Pons (tissue), 1 donor: ENCODE measurements at regions not wholly inside any gene's neighbourhood (a gene's known extent, or its start where the extent isn't known, plus 50 kb on each side); places are given as distances from the start of the nearest gene placed in this dataset.
A peak's percentile ranks its signal among the peaks of the same experiment; 100 is the strongest.
"Not testable (repeated sequence)": the region's sequence is repeated elsewhere in the genome, so short reads cannot be mapped to it uniquely, and the experiment has no call there.

Experiments used
- DNase-seq: peaks from one replicate; pipeline ENCODE4 v3.0.0-alpha.2; 2016; ENCODE audit warnings: low spot score

DNA sequence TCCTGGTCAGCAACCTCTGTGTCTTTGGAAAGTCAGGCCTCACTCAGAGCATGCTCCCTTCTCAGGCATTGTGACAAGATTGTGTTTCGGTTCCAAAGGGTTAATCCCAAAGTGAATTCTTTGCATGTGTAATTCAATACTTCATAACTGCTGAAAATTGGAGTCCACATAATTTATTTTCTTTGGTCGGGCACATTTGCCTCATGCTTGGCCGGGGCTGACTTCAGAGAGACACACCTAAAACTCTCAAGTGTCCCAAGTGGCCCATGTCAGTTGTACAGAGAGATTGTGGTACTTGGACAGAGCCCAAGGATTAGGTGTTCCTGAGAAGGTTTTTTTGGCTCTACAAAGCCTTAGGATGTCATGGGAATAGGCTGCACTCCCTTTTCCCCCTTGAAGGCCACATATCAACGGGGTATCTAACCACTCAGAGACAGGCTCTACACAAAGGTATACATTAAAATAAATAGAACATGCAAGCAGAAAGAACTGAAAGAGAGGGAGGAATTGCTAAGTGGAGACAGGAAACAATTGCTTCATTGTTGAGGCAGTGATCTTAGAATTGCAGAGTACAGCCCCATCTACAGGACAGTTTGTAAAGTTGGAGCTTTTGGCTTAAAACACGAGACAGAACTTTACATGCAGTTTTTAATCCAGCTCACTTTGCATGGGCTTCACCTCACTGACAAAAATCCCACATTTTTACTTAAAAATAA, 1232.3 kb upstream of the ZEB2 start:
- DNase-seq, result peak; percentile 96

DNA sequence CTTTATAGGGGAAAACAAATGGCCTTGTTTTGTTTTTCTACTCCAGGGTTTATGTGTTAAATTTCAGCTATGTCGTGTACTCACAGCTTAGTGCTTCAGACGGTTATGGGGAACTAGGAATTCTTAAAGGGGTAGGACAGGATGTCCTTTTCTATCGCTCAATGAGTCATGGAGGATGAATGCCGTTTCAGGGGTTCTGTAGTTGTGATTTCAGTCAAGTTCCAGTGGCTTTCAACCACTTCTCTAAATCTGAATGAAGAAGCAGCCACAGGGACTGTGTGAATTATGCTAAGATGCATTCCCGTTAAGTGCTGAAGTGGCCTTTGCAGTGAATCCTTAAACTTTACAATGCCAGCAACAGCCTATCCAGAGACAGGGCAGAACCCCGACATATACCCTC, 1231.7 kb upstream of the ZEB2 start:
- peak; percentile 83 for DNase-seq

DNA sequence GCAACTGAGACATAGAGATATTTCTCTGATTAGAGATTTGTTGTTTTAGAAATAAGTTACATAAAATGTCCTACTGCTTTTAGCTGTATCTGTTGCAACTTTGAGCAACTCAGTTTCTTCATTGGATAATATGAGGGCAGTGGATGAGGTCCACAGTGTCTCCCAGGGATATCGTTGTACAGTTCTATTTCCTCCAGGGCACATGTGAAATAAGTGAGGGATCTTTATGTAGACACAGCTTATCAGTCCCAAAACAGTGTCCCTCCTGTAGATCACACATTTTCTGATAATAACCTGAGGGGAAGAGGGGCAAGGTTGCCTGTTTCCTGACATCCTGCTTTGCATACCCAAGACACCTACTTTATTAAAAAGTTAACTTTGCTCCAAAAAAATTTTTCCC, 1231.2 kb upstream of the ZEB2 start:
- peak; percentile 25 for DNase-seq

DNA sequence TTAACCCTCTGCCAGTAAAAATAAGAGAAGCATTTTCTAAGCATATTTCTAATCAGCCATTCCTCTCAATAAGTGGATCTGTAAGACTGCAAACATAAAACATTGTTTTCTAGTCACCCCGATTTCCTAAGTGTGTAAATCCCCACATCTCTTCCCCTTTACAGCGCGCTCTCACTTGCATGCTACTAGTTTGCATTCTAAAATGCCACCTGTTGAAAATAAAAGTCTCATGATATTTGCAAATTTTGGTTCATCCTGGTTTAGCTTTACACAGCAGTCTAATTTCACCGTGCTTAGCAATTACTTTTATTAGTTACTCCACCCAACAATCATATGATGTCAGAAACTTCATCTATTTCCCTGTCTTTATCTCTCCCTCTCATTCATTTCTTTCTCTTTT, 1230.7 kb upstream of the ZEB2 start:
- DNase-seq, result no peak

DNA sequence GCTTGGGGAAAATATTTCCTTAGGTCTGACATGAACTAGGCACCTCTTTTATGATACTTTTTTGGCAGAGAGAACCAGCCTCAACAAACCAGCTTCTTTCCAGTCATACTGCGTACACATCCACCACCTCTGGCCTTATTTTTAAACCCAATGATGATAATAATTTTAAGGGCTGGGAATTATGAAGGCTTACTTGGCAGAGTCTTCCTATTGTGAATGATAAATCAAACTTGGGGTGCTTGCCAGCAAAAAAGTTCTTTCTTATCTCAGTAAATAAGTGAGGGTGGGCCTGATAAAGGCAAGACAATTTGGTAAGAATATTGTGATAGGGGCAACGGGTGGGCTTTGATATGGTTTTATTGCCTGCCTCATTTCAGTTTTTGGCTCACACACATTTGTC, 1230.2 kb upstream of the ZEB2 start:
- no peak for DNase-seq

DNA sequence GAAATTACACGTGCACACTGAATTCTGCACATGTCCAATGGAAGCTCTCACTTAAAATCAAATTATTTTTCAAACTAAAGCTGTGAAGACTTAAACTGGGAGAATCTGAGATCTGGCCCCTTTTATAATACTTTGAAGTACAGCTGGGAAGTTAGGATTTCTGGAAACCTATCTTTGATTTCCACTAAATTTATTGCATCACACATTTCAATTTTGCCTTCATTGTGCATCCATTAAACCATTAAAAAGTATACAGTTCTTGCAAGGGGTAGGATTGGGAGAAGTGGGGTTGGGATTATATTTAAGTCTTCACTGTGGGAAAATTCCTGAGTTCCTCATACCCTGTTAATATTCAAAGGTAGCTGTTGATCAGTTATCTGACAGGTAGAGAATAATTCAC, 1229.6 kb upstream of the ZEB2 start:
- no peak for DNase-seq

DNA sequence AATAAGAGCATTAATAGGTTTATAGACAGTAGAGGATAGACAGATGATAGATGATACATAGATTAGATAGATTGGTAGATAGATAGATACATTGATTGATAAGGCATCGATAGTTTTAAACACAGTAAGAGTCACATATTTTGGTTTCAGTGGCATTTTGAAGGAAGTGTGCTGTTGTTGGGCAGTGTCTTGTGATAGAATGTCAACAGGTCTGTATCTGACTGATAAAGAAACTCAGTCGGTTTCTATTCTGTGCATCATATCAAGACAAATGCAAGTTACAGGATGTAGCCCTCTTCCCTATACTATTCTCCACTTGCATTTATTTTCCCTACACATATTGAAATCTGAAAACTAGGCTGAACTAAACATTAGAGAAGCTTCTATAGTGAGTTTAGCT, 1229.0 kb upstream of the ZEB2 start:
- DNase-seq, result no peak

DNA sequence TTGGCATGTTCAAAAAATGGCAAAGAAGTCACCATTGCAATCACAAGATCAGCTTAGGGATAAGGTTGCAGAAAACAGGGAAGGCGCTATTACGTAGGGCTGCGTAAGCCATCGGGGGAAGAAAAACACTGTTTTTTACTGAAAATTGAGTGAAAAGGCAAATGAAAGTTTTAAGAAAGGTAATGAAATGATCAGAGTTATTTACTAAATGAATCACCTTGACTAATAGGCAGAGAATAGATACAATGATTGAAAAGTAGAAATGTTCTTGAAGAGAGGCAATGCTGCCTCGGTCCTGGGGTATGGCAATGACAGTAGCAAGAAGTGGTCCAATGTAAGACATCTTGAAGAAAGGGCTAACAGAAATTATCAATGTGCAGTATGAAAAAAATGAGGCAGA, 1227.8 kb upstream of the ZEB2 start:
- no peak for DNase-seq

DNA sequence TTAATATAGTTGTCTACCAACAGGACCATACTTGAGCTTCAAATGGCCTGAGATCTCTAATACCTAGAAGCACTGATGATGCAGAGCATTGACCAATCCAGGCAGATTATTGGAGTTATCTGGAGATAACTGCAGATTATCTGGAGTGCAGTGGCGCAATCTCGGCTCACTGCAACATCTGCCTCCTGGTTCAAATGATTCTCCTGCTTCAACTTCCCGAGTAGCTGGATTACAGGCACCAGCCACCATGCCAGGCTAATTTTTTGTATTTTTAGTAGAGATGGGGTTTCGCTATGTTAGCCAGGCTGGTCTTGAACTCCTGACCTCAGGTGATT, 1225.4 kb upstream of the ZEB2 start:
- DNase-seq, result not testable (repeated sequence)

DNA sequence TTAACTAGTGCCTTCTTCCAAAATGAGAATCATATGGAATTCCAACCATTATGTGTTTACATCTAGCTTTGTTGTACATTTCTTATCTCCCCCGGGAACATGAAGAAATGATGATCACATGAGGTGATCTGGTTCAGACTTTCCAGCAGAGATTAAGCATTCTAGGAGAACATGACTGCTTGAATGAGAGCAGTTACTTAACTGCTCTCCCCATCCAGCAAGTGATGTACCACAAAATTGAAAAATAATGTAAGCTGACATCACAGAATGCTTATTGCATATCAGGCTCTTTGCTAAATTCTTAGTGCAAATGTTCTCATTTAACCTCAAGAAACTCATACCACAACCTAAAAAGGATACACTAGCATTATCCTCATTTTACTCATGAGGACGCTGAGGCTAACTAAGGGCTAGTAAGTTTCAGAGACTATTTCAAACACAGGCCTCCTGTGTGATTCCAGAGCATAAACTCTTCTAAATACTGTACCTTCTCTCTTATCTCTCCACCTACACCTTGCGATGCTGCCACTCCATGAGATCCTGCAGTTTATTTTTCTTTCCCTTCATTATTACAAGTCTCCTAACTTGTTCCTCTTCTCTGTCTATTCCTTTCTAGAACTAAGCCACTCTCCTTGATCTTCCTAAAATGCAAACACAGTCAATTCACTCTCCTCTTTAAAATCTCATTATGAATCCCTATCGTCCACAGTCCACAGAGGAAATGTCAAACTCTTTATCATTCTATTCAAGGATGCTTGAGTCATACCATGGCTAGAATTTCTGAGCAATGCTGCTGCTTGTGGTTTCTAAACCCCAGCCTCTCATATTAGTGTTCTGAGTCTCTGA, 1224.8 kb upstream of the ZEB2 start:
- DNase-seq, result no peak

DNA sequence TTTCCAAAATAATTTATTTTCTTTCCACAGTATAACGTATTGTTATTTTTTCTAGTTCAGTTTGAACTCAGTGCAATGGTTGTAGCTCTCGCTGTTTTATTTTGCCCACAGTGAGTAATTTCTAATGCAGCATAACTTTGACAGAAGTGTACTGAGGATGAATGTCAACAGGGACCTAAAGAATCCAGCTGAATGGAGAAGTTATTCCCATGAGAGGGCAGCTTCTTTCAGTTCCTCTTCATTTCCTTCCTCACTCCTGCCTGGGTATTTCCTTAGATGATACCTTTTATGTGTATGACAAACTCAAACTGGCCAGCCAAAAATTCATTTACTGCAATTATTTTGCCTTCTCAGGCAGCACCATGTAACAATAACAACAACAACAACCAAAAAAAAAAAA, 1223.1 kb upstream of the ZEB2 start:
- DNase-seq, result peak; percentile 60

DNA sequence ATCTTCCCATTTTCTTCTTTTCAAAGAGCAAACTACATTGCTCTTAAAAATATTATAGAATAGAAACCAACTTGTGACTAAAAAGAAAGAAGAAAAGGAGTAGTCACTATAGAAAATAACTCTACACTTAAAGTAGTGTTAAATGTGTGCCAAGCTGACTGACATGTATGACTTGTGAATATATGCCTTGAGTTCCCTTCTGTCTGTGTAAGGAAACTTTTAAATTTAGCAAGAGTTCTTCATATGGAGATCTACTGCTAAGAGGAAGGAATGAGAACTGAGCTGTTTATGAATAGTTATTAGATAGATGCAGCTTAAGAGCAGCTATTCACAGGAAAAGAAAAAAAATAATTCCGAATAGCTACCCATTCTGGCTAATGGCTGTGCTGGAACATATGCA, 1221.7 kb upstream of the ZEB2 start:
- DNase-seq, result no peak

DNA sequence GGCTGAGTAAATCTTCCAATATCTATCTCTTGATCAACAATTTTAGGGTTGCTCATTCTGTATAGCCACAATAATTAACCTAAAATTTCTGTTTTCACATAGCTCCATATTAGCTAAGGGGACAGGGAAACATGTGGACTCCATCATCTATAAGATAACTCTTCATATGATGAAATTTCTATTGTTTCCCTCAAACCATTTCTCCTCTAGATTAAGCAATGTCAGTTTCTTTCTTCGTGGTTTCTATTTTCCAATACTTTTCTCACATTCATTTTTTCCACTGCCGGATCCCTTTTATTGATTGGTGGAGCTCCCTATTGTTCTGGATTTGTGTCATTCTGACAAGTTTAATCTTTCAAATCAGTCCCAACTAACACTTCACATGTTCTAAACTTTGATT, 1221.3 kb upstream of the ZEB2 start:
- no peak for DNase-seq

DNA sequence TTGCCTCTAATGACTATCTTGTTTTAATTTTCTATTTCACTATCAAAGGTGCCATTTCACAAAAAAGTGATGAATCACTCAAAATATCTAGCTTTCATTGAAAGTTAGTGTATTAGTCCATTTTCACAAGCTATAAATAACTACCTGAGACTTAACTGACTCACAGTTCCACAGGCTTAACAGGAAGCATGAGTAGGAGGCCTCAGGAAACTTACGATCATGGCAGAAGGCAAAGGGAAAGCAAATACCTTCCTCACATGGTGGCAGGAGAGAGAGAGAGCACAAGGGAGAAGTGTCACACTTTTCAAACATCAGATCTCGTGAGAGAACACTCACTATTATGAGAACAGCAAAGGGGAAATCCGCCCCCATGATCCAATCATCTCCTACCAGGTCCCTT, 1220.4 kb upstream of the ZEB2 start:
- DNase-seq, result no peak

DNA sequence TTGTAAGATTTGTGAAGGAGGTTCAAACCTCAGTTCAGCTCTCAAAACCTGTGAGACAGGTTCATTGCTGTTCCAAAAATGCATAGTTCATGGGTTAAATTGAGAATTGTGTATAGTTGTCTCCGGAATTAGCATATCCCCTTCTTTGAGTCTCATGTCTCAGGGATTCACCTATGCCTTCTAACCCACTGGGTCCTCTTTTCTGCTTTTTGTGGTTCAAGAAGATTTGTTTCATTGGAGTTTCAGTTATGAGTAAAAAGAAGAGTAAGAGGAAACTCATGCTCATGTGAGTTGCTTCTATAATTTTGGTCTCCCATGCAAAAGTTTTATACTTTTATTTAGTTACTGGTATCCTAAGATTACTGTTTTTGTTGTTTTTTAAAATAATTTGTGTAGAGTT, 1219.8 kb upstream of the ZEB2 start:
- DNase-seq, result no peak

DNA sequence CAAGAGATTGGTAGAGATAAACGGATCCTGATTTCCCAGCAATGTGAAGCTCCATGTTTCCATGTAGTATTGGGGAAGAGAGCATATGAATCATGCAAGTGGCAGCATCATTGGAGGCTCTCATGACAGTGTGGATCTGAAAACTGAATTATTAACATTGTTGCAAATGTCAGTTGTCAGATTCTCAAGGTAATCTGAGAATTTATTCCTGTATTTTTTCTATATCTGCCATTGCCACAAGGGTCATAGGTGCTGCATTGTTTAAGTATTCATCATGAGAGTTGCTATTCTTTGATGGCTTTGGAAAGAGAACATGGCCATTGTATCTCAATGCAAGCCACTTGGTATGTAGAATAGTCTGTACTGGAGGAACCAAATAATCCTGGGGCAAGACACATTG, 1217.0 kb upstream of the ZEB2 start:
- DNase-seq, result no peak

DNA sequence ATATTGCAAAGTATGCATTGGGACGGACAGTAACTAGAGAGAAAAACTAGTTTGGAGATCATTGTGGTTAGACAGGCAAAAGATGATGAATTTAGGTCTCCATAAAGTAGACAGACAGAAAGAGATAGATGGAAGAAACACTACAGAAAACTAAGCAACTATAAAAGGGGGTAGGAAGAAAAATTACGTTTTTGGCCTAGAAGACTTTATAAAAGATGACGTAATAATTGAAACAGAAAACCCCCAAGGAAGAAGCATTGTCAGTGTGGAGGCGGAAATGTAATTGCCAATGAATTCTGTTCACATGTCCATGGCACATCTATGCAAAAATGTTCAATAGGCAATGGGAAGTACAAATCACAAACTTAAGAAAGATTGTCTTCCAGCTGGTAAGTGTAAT, 1211.5 kb upstream of the ZEB2 start:
- DNase-seq, result no peak

DNA sequence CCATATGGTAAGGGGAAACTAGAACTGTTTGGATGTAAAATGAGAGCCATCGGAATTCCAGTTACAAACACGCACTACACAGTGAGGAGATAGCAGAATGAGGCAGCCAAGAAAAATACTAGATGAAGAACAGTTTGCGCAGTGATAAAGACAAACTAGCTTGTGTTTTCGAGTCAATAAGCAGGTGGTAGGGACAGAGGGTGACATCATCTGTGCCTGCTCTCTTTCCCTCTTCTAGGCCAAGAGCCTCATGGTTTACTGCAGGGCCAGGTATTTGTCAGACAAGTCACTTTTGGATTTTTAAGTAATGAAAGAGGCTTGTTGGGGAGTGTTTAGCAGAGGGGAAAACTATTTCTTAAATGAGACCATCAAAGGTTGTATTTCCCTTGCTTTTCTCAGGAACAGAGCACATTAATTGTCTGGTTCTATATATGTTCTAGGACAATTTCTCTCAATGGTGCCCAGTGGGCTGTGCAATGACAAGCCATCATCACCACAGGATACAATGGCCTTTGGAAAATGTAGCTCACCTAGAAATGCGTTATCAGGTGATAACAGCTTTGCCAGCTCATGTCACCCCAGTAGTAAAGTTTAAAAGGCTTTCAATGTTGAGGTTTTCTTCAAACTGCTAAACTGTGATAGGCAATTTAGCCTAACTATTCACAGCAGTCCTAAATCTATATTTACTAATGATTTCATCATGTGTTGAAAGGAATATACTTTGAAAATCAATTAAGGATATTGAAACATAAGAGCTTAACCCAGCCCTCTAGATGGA, 1210.3 kb upstream of the ZEB2 start:
- DNase-seq, result no peak

DNA sequence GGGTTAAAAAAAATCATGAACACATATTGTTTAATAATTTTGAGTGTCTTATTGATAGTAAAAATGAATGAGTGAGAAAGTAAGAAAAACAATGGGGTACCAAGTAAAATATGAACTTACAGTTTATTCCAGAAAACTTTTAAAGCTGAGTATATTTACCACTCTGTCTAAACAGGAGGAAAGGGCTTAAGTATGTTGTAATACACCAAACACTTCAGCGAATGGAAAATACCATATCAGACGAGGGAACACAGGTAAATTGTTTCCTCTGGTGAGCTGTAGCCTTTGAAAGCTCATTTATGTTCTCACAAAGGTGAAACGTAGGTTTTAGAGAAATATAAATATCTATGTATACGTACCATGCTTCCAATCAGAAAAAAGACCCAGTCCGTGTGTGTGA, 1209.6 kb upstream of the ZEB2 start:
- DNase-seq, result no peak

DNA sequence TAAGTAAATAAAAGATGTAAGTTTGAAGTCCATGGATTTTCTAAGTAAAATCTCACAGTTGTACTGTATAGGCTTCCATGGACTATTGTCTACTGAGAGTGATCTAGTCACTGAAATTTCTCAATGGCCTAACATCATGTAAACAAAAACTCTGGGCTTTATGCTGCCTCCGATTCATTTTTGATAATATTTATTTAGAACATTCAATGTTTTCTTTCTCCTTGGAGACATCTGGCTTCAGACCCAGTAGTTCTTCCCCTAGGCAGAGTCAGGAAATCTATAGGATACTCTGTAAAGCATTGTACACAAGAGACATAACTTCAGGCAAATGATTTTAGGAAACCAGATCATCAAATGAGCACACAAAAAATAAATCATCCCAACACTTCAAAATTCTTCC, 1208.6 kb upstream of the ZEB2 start:
- no peak for DNase-seq

DNA sequence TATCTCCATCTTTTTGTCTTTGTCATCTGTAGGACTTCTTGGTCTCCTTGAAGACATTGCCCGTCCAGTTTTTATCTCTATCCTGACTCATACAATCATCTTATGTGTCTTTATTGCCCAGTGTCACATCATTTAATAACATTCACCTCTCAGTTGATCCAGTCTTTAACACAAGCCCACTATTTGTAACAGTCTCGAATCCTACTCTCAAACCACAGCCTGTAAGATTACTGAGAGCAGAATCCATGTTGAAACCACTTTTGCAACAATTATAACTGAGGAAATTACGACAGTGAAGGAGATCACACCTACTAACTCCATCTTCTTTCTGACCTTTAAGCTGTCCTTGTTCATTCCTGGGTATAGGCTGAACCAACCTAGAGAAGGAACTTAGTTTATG, 1206.0 kb upstream of the ZEB2 start:
- DNase-seq, result no peak

DNA sequence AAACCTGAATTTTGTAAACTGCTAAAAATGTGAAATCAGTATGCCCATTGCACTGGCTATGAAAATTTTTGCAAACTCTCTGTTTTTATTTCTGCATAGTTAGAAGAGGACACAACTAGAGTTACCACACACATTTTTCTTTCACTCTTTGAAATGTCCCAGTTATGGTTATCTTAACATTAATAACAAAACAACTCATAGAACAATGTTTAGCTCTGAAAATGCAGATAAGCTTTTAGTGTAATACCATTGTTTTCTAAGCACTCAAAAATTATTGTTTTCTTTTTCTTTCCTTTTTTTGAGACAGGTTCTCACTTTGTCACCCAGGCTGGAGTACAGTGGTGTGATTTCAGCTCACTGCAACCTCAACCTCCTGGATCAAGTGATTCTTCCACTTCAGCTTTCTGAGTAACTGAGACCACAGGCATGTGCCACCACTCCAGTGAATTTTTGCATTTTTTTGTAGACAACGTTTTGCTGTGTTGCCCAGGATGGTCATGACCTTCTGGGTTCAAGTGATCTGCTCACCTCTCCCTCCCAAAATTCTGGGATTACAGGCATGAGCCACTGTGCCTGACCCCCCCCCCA, 1204.5 kb upstream of the ZEB2 start:
- no peak for DNase-seq

DNA sequence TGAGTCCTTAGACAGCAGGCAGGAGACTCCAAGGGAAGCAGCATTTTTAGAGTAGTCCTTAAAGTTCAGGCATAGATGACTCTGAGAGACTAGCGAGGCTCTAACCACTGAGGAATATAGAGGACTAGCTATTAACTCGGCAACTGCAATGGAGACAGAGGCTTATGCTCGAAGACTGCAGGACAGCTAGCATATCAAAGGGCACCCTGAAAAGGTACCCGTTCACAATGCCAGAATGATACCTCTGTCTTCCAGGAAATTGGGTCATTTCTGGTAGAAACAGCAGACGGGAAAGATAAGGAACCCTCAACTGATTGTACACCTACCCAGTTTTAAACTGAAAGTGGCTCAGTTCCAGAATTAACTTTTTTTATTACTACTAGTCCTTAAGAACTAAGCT, 1204.0 kb upstream of the ZEB2 start:
- no peak for DNase-seq
